Stimulated activated CD4-positive, alpha-beta T cell treated with anti-CD3 and anti-CD28 coated beads, Interleukin-12 subunit alpha, Interleukin-12 subunit beta, amount 100 ng/mL, for 48 hours (primary cell): ENCODE measurements at regions not wholly inside any gene's neighbourhood (a gene's known extent, or its start where the extent isn't known, plus 50 kb on each side); places are given as distances from the start of the nearest gene placed in this dataset.
"Not testable (repeated sequence)": the region's sequence is repeated elsewhere in the genome, so short reads cannot be mapped to it uniquely, and the experiment has no call there.

Experiments
- DNase-seq, 3 donors: peaks; one replicate each; pipeline ENCODE4 v3.0.0-alpha.2; 2020; ENCODE audit warnings: low read depth in 2 of 3, low spot score in 1 of 3

DNA sequence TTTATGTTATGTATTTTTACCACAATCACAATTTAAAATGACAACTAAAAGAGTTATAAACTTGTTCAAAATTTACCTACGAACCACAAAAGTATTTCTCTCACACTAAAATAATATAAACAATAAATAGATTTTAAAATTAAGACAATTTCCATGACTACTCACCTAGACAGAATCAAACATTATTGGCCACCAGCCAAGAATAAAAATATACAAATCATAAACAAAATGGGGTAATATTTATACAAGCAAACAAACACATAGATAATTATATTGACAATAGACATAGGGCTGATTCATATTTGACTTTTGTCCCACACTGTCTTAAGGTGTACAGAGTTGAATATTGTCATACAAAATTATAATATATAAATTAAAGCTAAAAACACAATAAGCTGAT is 119.6 kb upstream of the ZNF92 start:
- DNase-seq, result no peak

DNA sequence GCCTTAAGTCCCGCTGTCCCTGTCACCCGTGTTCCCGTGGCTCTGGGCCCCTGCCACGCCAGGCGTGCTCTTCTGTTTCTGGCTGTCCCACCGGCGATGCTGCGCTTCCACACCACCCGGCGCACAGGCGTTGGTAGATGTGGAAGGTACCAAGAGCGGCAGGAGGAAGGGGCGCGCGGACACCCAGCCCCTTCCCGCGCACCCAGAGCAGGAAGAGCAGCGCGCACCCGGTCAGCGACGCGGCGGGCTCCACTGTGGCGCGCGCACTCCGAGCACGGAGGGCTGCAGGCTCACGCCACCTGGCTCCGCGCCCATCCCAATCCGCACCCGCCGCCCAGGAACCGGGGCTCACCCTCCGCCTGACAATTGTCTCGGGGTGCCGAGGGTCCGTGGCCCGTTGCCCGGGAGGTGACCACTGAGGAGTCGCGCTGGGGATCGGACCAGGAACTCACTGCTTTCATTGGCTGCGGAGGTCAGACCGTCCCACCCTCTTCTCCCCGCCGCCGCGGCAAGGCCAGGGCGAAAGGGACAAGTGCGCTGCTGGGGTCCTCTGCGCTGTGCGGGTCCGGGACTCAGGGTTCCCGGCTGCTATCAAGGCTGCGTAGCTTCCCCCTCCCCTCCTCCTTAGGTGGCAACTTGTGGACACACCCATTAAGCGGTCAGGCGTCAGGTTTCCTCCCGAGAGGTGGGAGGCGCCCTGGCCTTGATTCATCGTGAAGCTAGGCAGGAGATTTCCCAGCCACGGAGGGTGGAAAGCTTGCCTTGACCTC is 121.6 kb upstream of the ZNF92 start:
- DNase-seq, result no peak

DNA sequence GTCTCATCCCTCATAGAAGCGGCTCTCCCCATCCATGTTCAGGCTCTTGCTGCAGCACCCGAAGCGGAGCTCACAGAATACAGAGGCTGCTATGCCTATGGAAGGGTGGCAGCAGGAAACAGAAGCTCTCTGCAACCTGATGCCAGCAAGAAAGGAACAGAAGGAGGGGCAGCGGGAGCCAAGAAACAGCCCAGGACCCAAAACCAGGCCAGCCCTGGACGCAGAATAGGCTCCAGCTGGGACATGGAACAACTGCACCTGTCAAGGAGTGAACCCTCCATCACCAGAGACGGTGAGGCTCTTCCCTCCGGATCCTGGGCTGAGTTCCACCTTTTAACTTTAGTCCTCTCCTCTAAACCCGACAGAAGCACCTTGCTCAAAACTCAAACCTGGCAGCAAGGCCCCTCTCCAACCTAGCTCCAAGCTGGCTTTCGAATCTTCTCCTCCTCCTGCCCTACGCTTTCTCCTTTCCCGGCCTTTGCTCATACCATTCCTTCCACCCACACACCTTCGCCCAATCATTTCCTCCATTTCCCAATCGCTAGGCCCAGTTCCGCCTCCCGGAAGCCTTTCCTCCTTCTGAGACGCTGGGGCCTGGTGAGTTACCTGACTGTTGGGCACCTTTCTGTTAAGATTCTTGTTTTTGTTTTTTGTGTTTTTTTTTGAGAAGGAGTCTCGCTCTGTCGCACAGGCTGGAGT is 122.8 kb upstream of the ZNF92 start:
- no peak for DNase-seq

DNA sequence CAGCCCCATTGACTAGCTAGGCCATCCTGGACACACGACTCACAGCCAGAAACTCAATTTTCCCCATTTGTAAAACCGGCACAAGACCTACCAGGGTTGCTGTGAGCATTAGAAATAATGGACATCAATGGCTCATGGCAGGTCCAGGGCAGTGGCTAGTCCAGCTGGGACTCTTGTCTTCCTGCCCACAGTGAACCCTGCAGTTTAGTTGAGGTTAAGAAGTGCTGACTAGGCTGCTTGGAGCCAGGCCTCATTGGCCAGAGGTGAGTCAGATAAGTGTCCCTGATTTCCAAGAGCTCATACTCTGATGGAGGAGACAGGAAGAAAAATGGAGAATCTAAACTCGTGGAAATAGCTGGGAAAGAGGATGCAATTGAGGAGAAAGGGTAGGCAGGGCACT is 123.4 kb upstream of the ZNF92 start:
- no peak for DNase-seq

DNA sequence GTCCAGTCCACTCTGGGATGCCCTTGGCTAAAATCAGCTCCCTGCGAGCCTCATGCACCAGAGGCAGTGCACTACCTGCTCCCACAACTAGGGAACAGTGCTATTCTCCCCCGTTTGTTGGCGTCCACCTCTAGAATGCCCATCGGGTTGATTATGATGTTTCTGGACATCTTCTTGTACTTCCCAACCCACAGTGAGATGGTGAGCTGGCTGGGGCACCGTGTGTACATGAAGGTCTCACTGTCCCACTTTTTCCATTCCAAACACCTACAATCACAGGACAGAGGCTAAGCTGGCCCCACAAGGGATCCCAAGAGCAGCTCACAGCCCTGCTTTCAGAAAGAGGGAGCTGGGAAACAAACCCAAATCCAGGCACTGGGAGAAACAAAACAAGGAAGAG is 126.2 kb upstream of the ZNF92 start:
- DNase-seq, result no peak

DNA sequence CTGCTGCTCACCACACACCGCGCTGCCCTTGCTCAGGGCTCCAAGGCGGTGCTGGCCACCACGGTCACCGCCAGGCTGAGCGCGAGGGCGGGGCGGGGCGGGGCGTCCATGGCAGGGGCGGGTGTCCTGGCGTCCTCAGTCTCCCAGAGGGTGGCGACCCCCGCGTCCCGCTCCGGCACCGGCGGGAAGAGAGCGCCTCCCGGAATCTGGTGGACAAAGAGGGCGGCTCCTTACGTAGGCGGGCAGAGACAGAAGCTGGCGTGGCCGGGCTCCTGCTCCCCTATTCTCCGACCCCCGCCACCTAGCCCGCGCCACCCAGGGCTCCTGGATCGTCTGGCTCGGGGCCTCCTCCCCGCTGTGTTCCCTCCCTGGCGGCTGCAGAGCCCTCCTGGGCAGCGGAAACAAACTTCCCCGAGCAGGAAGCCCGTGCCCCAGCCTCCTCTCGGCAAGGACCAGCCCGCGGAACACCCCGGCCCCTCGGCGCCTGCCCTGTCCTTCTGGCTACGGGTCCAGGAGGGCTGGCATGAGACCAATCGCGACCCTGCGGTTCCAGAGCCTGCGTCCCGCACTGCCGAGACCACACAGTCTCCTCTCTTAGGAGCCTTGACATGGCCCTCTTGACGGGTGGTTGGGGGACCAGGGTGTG is 133.8 kb upstream of the ZNF92 start:
- DNase-seq, result no peak

DNA sequence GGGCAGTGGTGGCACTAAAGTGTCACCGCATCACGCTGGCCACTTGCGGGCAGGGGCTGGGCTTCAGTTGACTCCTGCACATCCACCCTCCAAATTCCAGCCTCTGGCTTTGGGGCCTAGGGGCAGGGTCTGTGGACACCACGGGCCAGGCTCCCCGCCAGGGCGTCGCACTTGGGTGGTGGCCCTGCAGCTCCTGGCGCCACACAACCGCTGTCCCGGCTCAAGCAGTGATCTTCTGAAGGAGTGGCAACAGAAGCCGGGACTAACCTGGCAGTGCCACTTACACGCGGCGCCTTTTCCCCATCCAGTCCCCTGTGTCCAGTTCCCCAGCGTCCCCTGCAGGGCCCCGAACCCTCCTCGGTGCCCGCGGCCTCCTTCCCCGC is 134.3 kb upstream of the ZNF92 start:
- DNase-seq, result no peak

DNA sequence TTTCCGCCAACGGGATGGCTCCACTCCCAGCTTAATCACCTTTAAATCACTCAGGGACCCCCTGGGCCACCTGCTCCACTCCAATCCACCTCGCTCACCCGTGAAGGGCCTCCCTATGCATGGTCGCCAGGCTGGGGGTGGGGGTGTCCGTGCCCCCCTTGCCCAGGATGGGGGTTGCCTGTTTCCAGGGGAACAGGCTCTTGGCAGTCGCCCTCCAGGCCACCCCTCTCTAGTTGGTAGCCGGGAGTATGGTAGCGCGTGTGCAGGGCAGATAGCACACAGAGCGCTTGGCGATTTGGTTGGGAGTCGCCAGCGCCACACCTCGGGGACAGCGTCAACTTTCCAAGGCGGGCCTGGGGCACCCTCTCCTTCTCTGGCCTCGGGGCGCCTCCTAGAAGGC is 134.9 kb upstream of the ZNF92 start:
- DNase-seq, result no peak

DNA sequence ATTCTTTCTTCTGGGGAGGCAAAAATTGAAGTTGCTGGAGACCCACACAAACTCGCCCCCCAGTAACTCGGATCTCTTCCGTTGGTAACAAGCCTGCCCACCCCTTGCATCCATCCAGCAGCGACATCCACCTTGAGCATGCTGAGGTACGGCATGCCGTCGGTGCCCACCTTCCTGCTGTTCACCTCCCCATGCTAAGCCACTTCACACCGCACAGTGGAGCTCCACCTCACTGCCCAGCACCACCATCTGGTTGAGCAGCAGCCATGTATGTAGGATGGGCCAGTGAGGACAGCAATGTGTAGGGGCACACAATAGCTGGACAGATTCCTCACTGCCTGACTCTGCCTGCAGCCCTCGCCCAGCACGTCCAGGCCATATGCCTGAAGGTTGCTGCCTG is 138.1 kb upstream of the ZNF92 start:
- no peak for DNase-seq

DNA sequence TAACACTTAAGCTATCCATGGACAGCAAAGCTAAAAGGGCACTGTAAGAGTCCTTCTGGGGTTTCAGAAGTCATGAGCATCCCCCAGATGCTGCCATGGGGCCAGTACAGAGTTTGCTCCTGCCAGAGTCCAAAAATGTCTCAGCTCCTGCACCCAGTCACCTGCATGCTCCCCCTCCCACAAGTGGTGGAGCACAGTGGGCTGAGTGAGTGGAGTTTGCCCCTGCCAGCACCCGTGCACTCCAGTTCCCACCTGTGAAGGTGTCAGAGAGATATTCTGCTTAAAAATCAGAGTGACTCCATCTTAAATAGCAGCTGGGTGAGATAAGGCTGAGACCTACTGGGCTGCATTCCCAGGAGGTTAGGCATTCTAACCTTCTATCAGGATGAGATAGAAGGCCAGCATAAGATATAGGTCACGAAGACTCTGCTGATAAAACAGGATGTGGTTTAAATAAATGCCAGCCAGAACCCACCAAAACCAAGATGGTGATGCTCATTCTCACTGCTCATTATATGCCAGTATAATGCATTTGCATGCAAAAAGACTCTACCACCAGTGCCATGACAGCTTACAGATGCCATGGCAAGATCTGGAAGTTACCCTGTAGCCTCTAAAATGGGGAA is 140.1 kb upstream of the ZNF92 start:
- no peak for DNase-seq

DNA sequence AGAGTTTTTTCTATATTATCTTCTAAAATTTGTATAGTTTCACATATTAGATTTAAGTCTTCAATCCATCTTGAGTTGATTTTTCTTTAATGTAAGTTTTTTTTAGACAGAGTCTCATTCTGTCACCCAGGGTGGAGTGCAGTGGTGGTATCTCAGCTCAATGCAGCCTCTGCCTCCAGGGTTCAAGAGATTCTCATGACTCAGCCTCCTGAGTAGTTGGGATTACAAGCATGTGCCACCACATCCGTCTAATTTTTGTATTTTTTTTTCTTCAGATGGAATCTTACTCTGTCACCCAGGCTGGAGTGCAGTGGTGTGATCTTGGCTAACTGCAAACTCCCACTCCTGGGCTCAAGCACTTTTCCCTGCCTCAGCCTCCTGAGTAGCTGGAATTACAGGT is 143.4 kb upstream of the ZNF92 start:
- no peak for DNase-seq

DNA sequence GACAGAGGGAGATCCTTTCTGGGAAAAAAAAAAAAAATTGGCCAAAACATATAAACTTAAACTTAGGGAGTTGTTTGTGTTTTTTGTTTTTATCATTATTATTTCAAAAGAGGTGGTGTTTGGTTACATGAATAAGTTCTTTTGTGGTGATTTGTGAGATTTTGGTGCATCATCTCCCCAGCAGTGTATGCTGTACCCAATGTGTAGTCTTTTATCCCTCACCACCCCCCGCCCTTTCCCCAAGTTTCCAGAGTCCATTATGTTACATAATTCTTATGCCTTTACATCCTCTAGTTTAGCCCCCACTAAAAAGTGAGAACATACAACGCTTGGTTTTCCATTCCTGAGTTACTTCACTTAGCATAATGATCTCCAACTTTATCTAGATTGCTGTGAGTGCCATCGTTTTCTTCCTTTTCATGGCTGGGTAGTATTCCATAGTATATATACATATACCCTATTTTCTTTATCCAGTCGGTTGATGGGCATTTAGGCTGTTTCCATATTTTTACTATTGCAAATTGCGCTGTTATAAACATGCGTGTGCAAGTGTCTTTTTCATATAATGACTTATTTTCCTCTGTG is 148.1 kb upstream of the ZNF92 start:
- no peak for DNase-seq

DNA sequence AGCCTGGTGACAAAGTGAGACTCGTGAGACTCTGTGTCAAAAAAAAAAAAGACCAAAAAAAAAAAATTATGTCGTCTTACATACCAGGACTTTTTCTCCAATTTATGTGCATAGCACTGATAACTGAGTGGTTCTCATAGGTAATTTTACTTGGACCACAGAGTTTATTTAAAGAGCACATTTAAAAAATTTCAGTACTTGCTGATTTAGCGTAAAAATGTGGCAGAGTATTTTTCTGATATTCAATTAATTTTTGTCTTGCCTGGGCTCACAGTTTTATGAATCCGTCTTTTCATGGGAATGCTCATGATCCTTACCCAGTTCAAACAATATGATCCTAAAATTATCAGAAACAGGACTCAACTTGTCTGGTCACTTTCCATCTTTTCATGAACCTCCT is 151.0 kb upstream of the ZNF92 start:
- no peak for DNase-seq

DNA sequence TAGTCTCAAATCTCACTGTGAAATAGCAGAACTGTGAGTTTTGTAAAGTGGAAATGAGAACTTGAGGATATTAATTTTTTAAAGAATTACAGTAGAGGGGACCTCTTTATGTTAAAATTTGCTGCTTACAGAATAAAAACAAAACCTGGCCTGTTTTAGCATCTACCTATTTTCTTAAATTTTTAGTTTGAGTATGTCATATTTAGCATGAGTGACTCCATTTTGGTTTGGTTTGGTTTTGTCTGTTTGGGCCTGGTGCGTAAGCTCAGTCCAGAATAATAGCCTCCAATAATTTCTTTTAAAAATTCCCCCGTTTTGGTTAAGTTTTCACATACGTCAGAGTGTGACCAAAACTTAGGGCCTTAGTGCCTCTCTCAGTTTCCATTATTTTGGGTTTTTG is 152.0 kb upstream of the ZNF92 start:
- DNase-seq, result no peak

DNA sequence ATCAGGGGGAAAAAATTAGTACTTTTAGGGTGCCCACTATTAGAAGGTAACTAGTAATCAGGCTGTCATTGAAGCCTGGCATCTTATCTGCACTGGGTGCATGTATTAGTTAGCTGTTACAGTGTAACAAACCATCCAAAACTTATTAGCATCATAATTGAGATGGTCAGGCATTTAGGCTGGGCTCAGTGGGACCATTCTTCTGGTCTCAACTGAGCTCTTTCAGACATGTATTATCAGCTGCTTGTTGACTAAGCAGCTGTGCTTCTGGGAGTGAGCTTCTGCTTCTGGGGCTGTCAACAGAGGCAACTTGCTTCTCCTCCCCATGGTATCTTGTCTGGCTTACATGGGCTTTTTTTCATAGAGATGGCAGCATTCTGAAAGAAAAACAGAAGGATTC is 154.0 kb upstream of the ZNF92 start:
- DNase-seq, result no peak

DNA sequence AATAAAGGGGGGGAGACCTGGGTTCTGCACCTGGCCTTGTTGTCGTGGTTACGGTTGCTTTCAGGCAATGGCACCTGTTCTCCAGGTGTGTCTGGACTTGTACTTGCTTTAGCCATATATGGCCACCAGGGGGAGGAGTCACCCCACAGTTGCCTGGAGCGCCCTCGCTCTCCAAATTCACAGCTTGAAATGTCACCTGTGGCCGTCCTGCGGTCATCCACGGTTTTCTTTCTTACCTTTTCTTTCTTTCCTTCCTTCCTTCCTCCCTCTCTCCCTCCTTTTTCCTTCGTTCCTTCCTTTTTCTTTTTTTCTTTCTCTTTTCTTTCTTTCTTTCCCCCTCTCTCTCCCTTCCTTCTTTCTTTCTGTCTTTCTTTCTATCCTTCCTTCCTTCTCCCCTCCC is 157.2 kb upstream of the ZNF92 start:
- DNase-seq, result peak; percentile 14 to 41 (median 16)

DNA sequence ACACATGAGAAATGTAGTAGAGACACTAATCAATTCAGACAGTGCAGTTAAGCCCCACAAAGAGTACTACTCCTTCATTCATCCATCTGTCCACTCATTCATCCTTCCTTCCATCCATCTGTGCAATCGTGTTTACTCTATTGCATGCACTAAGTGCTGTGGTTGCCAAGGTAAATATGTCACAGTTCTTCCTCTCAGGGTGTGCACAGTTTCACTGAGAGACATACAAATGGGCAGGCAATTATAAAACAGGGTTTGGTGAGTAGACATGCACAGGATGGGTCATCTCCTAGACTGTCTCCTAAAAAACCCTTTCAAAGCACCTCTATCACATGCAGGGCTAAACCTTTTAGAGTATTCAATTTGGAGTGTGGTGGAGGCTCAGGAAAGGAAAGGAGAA is 160.4 kb upstream of the ZNF92 start:
- not testable (repeated sequence) for DNase-seq

DNA sequence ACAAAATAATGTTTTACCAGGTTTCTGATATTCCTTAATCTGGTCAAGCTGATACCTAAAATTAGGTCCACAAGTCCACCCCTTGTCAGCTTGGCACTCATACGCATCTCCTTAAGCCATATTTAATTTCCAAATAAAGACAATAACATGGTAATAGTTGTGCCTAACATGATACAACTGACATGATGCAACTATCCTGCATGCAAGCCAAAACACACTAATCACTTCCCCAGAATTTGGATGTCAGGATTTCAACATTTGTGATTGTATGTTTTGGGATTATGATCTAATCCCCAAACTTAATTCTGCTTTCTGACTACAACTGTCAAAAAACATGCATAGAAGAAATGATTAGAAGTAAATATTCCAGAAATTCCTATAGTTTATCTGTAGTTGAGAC is 174.4 kb upstream of the ZNF92 start:
- DNase-seq, result not testable (repeated sequence)

DNA sequence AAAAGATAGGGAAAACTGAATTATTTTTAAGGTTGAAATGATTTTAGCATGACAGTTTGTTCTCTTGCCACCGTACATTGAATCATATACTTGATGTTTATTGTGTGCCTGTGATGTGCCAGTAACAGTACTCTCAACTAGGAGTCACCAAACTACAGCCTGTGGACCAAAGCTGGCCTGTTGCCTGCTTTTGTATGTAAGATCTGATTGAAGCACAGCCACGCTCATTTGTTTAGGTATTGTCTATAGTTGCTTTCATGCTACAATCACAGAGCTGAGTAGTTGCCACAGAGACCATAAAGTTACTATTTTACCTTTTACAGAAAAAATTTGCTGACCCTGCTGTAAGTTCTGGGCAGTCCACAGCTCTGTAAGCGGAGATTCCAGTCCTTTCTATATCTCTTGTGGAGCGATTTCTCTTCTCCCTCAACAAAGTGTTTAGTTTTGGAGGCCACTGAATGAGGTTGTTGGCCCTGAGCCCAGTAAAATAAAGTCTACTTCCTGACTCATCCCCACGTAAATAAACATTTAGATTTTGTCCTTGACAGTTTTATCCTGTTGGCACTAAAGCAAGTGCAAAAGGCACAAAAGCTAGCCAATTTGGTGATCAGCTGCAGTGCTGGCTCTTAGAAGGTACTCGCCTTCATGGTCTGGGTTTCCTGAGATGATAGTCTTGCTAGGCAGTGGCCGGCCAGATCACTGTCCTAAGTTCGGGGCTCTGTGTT is 180.2 kb upstream of the ZNF92 start:
- DNase-seq, result not testable (repeated sequence)

DNA sequence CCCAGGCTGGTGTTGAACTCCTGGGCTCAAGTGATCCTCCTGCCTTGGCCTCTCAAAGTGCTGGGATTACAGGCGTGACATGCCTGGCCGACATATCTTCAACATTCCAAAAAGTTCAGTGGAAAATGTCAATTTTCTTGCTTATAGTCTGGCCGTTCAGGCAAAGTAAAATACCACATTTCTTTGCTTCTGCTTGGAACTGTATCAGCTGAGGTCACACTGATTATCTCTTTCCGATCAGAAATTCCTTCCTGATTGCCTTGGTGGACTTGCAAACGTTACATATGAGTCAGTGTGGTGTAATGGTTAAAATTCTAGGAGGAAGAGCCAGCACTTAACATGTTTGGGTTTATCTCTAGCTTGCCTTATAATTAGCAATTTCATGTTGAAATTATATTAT is 170.6 kb upstream of the ERV3-1 start:
- DNase-seq, result not testable (repeated sequence)

DNA sequence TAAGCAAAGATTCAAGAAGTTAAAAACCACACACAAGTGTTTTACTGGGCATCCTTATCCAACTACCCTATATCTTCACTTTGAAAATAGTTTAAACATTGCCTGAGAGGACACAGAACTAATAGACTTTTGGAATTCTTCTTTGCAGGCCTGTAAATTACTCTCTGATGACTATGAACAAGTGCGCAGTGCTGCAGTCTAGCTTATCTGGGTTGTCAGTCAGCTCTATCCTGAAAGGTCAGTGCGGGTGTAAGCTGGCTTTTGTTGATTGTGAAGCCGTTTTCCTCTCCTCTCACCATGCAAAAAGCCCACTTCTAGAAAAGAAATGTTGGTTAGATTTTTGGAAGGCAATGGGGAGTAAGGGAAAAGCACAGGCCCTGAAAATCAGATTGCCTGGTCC is 143.6 kb upstream of the ERV3-1 start:
- DNase-seq, result not testable (repeated sequence)
